ENCODE measurements at regions not wholly inside any gene's neighbourhood (a gene's known extent, or its start where the extent isn't known, plus 50 kb on each side); places are given as distances from the start of the nearest gene placed in this dataset.

- no peak for TF ChIP-seq POLR2A (IDR thresholded peaks at IDR 0.05)
- TF ChIP-seq CTCF (IDR thresholded peaks at IDR 0.05), result no peak
- no peak for TF ChIP-seq EP300 (IDR thresholded peaks at IDR 0.05; ENCODE audit: low read depth)
Observed at GRCh38 chr3:35931867-35932266, 292.5 kb downstream of the ARPP21 start.

All from transverse colon (tissue), 3 donors.